Hematopoietic multipotent progenitor cell treated with erythropoietin and hydrocortisone succinate and interleukin-3 and kit ligand, for 4 days (in vitro differentiated cells): ENCODE measurements at regions not wholly inside any gene's neighbourhood (a gene's known extent, or its start where the extent isn't known, plus 50 kb on each side); places are given as distances from the start of the nearest gene placed in this dataset.
"Not testable (repeated sequence)": the region's sequence is repeated elsewhere in the genome, so short reads cannot be mapped to it uniquely, and the experiment has no call there.

Experiments used
- DNase-seq: peaks from one replicate; pipeline ENCODE4 v3.0.0-alpha.2; 2015

DNA sequence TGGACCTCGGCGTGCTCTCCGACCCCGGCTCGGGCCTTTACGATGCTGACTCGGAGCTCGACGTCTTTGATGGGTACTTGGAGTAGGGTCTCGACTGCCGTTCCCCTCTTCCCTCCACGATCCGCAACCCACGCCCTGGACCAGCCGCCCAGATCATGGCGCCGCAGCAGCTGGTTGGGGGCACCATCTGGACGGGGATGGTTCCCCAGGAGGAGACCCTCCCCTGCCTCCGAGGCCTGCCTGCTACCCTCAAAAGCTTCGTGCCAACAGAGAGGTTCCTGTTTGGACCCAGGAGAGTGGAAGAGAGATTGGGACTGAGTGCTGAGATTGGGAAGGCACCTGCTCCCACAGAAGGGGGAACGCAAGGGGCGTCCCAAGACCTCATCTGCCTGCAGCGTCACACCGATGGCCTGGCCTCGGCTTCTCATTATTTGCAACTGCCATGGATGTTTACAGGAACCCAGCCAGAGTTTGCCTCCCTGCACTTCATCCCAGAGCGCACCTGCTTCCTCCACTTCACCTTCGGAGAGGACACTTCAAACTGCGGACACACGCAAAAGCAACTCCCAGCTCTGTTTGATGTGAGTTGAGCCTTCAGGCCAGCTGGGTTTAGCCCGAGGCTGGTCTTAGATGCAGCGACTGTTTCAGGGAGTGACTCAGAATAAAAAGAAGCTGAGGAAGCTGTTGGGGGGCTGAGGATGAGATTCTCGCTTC, 58.9 kb downstream of the GOLGA6L7 start:
- DNase-seq: not testable (repeated sequence)

DNA sequence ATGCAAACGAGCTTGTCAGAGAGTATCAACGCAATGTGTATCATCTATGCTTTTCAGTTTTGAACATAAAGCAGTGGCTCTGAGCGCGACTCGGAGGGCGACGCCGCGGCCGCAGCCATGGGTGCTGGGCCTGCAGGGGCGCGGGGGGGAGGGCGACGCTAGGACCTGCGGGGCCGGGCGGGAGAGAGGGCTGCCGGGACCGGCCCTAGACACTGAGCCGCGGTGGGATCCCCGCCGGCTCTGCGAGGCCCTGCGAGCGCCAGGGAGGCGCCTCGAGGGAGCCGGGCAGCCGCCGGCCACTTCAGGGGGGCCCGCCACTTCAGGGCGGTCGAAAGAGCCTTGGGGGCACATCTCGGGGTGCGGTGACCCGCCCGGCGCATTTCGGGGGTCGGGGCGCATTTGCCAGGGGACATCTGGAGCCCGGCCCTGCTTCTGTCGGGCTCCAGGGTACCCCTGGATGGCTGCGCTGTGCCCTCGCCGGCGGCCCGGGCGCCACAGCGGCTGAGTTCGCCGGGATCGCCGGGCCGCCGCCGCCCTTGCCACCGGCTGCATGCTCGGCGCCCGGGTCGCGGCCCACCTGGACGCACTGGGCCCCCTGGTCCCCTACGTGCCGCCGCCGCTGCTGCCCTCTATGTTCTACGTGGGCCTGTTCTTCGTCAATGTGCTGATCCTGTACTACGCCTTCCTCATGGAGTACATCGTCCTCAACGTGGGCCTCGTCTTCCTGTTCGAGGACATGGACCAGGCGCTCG, 59.6 kb downstream of the GOLGA6L7 start:
- not testable (repeated sequence) for DNase-seq

DNA sequence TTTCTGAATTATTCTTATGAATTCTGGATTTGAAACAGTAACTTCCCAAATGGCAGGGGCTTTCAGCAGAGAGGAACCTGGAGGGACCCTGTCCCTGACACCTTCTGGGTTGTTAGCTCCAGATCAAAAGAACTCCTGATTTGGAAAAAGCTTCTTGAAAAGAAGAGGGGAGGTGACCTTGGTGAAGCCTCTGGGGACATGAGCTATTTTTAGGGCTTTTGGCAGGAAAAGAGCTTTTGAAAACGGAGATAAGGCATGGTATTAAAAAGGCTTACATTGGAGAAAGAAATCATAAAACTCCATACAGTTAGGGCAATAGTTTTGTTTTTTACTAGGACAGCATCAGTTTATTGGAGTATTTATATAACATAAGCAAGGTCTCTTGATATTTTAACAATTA, 60.3 kb downstream of the GOLGA6L7 start:
- DNase-seq: not testable (repeated sequence)

DNA sequence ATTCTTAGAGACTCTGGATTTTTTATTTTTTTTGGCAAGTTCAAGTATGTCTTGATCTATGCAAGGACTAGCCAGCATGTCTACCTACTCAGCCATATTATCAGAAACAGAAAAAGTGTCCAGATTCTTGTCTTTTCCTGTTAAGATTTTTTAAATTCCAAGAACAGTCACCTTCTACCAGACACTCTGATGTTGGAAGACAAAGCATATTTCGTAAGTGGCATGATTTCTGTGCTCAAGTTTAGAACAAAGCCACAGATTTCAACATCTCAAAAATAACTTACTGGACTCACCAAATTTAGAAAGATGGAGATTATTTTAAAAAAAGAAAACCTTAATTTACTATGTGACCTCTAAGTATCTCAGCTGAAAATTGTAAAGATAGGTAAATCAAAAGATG, 61.9 kb downstream of the GOLGA6L7 start:
- DNase-seq: peak; percentile 57

DNA sequence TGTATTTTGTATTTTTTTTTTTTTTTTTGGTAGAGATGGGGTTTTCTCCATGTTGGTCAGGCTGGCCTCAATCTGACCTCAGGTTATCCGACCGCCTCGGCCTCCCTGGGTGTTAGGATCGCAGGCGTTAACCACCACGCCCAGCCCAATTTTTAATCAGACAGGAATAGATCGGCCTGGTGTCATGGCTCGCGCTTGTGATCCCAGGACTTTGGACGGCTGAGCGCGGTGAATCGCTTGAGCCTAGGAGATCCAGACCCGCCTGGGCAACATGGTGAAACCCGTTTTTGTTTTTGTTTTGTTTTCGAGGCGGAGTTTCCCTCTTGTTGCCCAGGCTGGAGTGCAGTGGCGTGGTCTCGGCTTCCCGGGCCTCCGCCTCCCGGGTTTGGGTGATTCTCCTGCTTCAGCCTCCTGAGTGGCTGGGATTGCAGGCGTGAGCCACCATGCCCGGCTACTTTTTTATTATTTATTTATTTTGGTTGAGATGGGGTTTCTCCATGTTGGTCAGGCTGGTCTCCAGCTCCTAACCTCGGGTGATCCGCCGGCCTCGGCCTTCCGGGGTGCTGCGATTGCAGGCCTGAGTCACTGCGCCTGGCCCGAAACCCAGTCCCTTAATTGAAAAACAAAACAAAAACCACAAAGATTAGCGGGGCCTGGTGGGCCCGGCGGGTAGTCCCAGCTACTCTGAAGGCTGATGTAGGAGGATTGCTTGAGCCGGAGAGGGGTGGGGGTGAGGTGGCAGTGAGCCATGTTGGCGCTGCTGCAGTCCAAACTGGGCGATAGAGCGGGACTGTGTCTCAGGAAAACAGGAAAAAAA, 63.9 kb downstream of the GOLGA6L7 start:
- not testable (repeated sequence) for DNase-seq

DNA sequence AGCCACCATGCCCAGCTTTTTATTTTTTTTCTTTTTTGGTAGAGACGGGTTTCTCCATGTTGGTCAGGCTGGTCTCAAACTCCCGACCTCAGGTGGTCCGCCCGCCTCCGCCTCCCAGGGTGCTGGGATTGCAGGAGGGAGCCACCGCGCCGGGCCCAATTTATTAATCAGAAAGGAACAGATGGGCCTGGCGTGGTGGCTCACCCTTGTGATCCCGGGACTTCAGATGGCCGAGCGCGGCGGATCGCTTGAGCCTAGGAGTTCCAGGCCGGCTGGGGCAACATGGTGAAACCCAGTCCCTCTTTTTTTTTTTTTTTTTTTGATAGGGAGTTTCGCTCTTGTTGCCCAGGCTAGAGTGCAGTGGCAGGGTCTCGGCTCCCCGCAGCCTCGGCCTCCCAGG, 64.6 kb downstream of the GOLGA6L7 start:
- no peak for DNase-seq

DNA sequence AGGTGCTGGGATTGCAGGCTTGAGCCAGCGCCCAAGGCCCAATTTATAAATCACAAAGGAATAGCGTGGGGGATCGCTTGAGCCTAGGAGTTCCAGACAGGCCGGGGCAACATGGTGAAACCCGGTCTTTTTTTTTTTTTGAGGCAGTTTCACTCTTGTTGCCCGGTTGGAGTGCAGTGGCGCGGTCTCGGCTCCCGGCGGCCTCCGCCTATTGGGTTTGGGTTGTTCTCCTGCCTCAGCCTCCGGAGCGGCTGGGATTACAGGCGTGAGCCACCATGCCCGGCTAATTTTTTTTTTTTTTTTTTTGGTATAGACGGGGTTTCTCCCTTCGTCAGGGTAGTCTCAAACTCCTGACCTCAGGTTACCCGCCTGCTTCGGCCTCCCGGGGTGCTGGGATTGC, 65.0 kb downstream of the GOLGA6L7 start:
- no peak for DNase-seq

DNA sequence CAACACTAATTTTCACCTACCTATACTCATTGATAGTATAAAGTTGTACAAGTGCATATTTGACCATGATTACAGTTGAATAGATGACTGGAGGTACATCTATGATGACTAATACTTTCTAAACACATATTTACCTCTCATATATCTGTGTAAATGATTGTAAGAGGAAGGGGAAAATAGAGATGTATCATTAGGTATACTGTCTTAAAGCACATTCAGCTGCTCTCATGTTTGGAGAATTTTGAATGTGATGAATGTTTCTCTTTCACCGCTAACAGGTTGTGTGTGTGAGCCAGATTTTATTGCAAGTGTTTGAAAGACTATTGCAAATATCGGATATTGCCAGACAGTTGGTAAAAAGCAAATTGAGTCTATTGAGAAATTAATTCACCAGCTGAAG, 66.2 kb upstream of the GOLGA8M start:
- DNase-seq: not testable (repeated sequence)

DNA sequence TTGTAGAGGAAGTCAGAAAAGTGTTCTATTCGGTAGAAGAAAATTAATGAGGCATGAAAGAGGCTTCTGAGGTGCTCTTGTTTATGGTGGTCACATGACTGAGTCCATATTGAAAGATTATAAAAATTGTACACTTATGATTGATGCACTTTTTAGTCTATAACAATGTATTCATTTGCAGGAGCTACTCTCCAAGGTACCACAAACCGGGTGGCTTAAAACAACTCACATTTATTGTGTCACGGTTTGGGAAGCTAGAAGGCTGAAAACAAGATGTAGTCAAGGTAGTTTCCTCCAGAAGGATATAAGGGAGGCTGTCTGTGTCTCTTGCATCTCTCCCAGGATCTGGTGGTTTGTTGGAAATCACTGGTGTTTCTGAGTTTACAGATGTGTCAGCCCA, 60.6 kb upstream of the GOLGA8M start:
- DNase-seq: not testable (repeated sequence)
